ENCODE measurements at regions not wholly inside any gene's neighbourhood (a gene's known extent, or its start where the extent isn't known, plus 50 kb on each side); places are given as distances from the start of the nearest gene placed in this dataset.
"Not testable (repeated sequence)": the region's sequence is repeated elsewhere in the genome, so short reads cannot be mapped to it uniquely, and the experiment has no call there.

- TF ChIP-seq GATAD2B (IDR thresholded peaks at IDR 0.05; ENCODE audit: borderline replicate concordance) (0 out of 2 replicates have a peak, but pooled peaks have one; percentile 0), TCF3 (CRISPR knock-in tag; IDR thresholded peaks at IDR 0.05) (peak; percentile 47), NRF1 (conservative IDR thresholded peaks at IDR 0.05 in 1 of 2, IDR thresholded peaks at IDR 0.05 in 1 of 2) (peak; percentile 61 to 73; a peak in 3 of 4 replicates), ZNF511 (CRISPR knock-in tag; IDR thresholded peaks at IDR 0.05) (0 out of 2 replicates have a peak, but pooled peaks have one; percentile 37), MNT (conservative IDR thresholded peaks at IDR 0.05) (peak in 1 of 2 experiments; percentile 43; a peak in 1 of 4 replicates), TEAD1 (CRISPR knock-in tag; IDR thresholded peaks at IDR 0.05) (0 out of 4 replicates have a peak, but pooled peaks of 1 of the 2 experiments have one; percentile 27), SREBF2 (CRISPR knock-in tag; IDR thresholded peaks at IDR 0.05) (0 out of 2 replicates have a peak, but pooled peaks have one; percentile 6), CREM (IDR thresholded peaks at IDR 0.05; ENCODE audit: low read depth) (peak; percentile 53; the same call in 1 of the 2 replicates), KDM4B (IDR thresholded peaks at IDR 0.05; ENCODE audit: borderline replicate concordance in 2 of 2, low read depth in 1 of 2) (0 out of 4 replicates have a peak, but pooled peaks of 1 of the 2 experiments have one; percentile 49), ZNF592 (IDR thresholded peaks at IDR 0.05) (0 out of 2 replicates have a peak, but pooled peaks have one; percentile 37), RCOR1 (IDR thresholded peaks at IDR 0.05; ENCODE audit: borderline replicate concordance in 1 of 2, low read depth in 2 of 2, low read length in 2 of 2) (peak in 1 of 2 experiments; percentile 46; a peak in 1 of 4 replicates), TBL1XR1 (IDR thresholded peaks at IDR 0.05; ENCODE audit: low read length in 2 of 2) (peak in 1 of 2 experiments; percentile 56; a peak in 1 of 4 replicates), TEAD4 (IDR thresholded peaks at IDR 0.05; ENCODE audit: low read length) (peak; percentile 43; the same call in 1 of the 2 replicates), EP300 (IDR thresholded peaks at IDR 0.05; ENCODE audit: low read length) (peak; percentile 31; the same call in 1 of the 2 replicates), FOXK2 (conservative IDR thresholded peaks at IDR 0.05 in 1 of 2, IDR thresholded peaks at IDR 0.05 in 1 of 2; ENCODE audit: low read depth in 2 of 2) (0 out of 4 replicates have a peak, but pooled peaks of 1 of the 2 experiments have one; percentile 13)
- TF ChIP-seq TEAD4 (CRISPR knock-in tag; IDR thresholded peaks at IDR 0.05; ENCODE audit: borderline replicate concordance), result not testable (repeated sequence)
These were observed 143.6 kb upstream of the CITED2 start (continued) for GRCh38 chr6:139517998-139518555.

All from K562 (cell line).